ENCODE measurements at regions not wholly inside any gene's neighbourhood (a gene's known extent, or its start where the extent isn't known, plus 50 kb on each side); places are given as distances from the start of the nearest gene placed in this dataset.

DNA sequence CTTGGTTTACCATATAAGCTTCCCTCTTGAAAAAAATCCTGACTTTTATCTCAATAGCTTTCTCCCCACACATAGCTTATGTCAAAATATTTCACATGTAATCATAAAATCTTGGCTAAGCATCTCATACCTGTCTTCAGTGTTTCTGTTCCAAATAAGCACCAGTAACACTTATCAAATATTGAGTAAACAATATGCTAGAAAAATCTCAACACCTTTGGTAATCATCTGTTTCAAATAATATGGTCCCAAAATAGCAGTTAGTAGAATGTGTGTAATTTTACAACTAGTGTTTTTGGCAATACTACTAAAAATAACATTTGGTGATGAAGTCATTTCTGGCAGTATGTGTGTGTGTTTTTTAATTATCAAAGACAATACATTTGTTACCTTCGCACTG lies 2138.2 kb downstream of the PCDH7 start:
- no peak overlapping the region for H3K4me3 ChIP-seq
- TF ChIP-seq EP300 (IDR thresholded peaks at IDR 0.05) = no peak
- no peak for TF ChIP-seq POLR2A (IDR thresholded peaks at IDR 0.05)
- TF ChIP-seq, protein P1, sequence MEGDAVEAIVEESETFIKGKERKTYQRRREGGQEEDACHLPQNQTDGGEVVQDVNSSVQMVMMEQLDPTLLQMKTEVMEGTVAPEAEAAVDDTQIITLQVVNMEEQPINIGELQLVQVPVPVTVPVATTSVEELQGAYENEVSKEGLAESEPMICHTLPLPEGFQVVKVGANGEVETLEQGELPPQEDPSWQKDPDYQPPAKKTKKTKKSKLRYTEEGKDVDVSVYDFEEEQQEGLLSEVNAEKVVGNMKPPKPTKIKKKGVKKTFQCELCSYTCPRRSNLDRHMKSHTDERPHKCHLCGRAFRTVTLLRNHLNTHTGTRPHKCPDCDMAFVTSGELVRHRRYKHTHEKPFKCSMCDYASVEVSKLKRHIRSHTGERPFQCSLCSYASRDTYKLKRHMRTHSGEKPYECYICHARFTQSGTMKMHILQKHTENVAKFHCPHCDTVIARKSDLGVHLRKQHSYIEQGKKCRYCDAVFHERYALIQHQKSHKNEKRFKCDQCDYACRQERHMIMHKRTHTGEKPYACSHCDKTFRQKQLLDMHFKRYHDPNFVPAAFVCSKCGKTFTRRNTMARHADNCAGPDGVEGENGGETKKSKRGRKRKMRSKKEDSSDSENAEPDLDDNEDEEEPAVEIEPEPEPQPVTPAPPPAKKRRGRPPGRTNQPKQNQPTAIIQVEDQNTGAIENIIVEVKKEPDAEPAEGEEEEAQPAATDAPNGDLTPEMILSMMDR (IDR thresholded peaks at IDR 0.05) = no peak
- TF ChIP-seq POLR2AphosphoS5 (IDR thresholded peaks at IDR 0.05) = no peak
- no peaks in the 10 kb centered on the region for H3K9me3 ChIP-seq
- ATAC-seq (ENCODE audit: low FRiP score in 2 of 2) = no peak
- no peaks in the 10 kb centered on the region for H3K27me3 ChIP-seq
- 86 to 93% methylated on average over 1 of the region's 1 CpG for WGBS, 2 donors
- H3K36me3 ChIP-seq = no peaks in the 10 kb centered on the region
- no peak overlapping the region for H3K27ac ChIP-seq
- no peaks in the 10 kb centered on the region for H3K4me1 ChIP-seq
- DNase-seq = no peak

DNA sequence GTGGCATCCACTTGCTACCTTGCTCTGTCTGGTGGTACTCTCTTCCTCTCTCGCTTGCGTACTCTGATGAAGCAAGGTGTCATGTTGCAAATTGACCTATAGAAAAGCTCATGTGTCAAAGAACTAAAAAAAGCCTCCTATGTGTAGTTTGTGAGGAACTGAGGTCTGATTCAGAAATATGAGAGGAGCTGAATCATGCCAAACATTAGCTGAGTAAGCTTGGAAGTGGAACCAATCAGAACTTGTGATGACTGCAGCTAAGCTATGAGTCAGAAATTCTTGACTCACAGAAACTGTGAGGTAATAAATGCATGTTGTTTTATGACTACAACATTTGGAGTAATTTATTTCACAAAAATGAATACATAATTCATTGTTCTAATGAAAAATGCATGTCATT lies 2138.8 kb downstream of the PCDH7 start:
- 67 to 90% methylated on average over 2 of the region's 2 CpGs for WGBS, 2 donors
- Histone ChIP-seq H3K36me3 (no peaks in the 10 kb centered on the region), H3K4me1 (no peaks in the 10 kb centered on the region), H3K27me3 (no peaks in the 10 kb centered on the region), H3K9me3 (no peaks in the 10 kb centered on the region), H3K4me3 (no peak overlapping the region), H3K27ac (no peak overlapping the region)
- DNase-seq = no peak
- ATAC-seq (ENCODE audit: low FRiP score in 2 of 2) = no peak
- TF ChIP-seq EP300 (IDR thresholded peaks at IDR 0.05) = no peak
- no peak for TF ChIP-seq POLR2AphosphoS5 (IDR thresholded peaks at IDR 0.05)
- TF ChIP-seq POLR2A (IDR thresholded peaks at IDR 0.05) = no peak

DNA sequence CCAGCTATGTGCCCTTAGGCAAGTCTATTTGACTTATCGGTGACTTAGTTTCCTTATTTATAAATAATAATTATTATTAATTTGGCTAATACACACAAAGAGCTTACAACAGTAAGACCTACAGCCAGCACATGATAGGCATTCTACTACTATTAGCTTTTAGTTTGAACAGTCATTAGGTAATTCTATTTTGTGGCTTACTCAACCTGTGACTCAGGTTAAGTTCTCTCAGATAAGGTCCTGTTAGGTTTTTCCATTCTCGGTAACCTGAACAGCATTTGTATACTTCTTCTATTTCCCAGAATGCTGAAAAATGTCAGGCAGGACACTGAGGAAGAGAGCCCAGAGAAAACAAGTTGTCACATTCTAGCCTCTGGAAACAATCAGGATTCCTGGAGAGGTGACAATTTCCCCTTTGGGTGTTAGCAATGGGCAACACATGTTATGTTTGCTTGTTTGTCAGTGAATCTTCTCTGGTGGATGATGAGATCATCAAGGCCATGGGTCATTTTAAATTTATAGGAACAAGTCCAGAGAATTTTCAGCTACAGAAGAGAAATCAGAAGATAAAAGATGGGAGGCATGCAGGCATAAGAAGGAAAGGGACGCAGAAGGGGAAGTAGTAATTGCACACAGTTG lies 2144.7 kb downstream of the PCDH7 start:
- Histone ChIP-seq H3K4me1 (no peaks in the 10 kb centered on the region), H3K27me3 (no peaks in the 10 kb centered on the region), H3K36me3 (no peaks in the 10 kb centered on the region), H3K4me3 (no peak overlapping the region), H3K27ac (no peak overlapping the region), H3K9me3 (no peaks in the 10 kb centered on the region)
- no peak for TF ChIP-seq POLR2AphosphoS5 (IDR thresholded peaks at IDR 0.05)
- TF ChIP-seq POLR2A (IDR thresholded peaks at IDR 0.05) = no peak
- TF ChIP-seq, protein P1 (IDR thresholded peaks at IDR 0.05) = no peak
- no peak for TF ChIP-seq EP300 (IDR thresholded peaks at IDR 0.05)
- no peak for DNase-seq
- WGBS, 2 donors = 80 to 96% methylated on average over 3 of the region's 3 CpGs
- ATAC-seq (ENCODE audit: low FRiP score in 2 of 2) = no peak

DNA sequence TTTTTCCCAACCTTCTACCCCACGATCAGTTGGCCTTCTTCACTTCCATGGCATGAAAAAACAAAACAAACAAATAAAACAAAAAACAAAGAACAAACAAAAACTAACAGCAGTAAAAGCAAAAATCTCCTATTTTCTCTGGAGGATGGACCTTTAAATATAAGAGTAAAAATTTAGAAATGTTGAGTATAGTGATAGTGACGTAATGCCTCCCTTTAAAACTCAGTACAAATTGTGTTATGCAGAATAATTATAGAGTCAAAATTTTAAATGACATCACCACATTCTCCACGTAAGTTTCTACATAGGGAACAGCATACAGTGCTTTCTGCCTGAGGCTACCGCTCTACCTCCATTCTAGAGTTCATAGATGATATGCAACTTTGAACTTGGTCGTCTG lies 2156.4 kb downstream of the PCDH7 start:
- Histone ChIP-seq H3K4me1 (no peaks in the 10 kb centered on the region), H3K36me3 (no peaks in the 10 kb centered on the region), H3K4me3 (no peak overlapping the region), H3K27ac (no peak overlapping the region), H3K27me3 (no peaks in the 10 kb centered on the region), H3K9me3 (no peaks in the 10 kb centered on the region)
- ATAC-seq (ENCODE audit: low FRiP score in 2 of 2) = no peak
- no peak for DNase-seq
- 80 to 84% methylated on average over 5 of the region's 5 CpGs for WGBS, 2 donors
- TF ChIP-seq POLR2AphosphoS5 (IDR thresholded peaks at IDR 0.05) = no peak

DNA sequence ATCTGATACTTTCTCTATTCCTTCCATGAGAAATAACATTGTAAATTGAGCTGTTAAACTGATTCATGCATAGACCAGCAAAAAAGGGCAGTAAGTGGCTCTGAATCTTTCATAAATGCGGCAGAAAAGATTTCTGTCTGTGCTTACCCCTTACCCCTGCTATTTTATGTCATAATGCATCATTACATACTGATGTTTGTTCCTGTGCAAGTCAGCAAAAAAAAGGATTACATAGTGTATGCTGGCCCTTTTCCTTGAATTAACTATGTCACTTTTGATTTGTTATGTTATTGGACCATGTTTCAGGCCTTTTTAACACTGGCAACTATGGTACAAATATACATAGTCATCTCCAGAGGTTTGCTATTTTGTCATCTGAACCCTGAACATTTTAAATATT lies 2159.7 kb downstream of the PCDH7 start:
- no peak overlapping the region for H3K4me3 ChIP-seq
- no peaks in the 10 kb centered on the region for H3K36me3 ChIP-seq
- no peaks in the 10 kb centered on the region for H3K27me3 ChIP-seq
- DNase-seq (no peak), ATAC-seq (ENCODE audit: low FRiP score in 2 of 2) (no peak)
- H3K9me3 ChIP-seq = no peaks in the 10 kb centered on the region
- no peak overlapping the region for H3K27ac ChIP-seq
- WGBS, 2 donors = 90 to 94% methylated on average over 1 of the region's 1 CpG
- TF ChIP-seq POLR2A (IDR thresholded peaks at IDR 0.05) = no peak
- no peak for TF ChIP-seq EP300 (IDR thresholded peaks at IDR 0.05)
- no peak for TF ChIP-seq POLR2AphosphoS5 (IDR thresholded peaks at IDR 0.05)
- TF ChIP-seq, protein P1 (IDR thresholded peaks at IDR 0.05) = no peak
- no peaks in the 10 kb centered on the region for H3K4me1 ChIP-seq

DNA sequence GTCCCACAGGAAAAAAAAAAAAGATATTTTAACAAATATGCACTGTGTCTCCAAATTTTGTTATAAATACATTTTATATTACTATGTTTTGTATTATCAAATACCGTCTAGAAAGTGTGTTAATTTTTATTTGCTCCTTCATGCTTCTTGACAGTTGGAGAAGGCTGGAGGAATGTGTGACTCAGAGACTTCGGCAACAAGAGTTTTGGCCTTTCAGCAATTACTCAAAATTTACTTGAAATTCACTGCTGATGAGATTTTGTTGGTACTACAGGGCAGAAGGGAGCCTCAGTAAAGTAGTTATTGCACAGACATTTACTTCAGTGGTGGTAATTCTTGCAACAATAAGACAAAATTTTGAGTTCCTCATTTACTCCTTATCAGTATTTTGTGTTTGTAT lies 2164.0 kb downstream of the PCDH7 start:
- TF ChIP-seq EP300 (IDR thresholded peaks at IDR 0.05) = no peak
- no peak for TF ChIP-seq POLR2A (IDR thresholded peaks at IDR 0.05)
- TF ChIP-seq, protein P1 (IDR thresholded peaks at IDR 0.05) = no peak
- TF ChIP-seq POLR2AphosphoS5 (IDR thresholded peaks at IDR 0.05) = no peak
- Histone ChIP-seq H3K4me3 (no peak overlapping the region), H3K36me3 (no peaks in the 10 kb centered on the region), H3K27me3 (no peaks in the 10 kb centered on the region), H3K9me3 (no peaks in the 10 kb centered on the region), H3K27ac (no peak overlapping the region), H3K4me1 (no peaks in the 10 kb centered on the region)
- no peak for ATAC-seq (ENCODE audit: low FRiP score in 2 of 2)
- DNase-seq = no peak
- 50 to 65% methylated on average over 2 of the region's 2 CpGs for WGBS, 2 donors
